ENCODE measurements at regions not wholly inside any gene's neighbourhood (a gene's known extent, or its start where the extent isn't known, plus 50 kb on each side); places are given as distances from the start of the nearest gene placed in this dataset.

GRCh38 chr2:72051971-72052505 lies 95.6 kb downstream of the CYP26B1 start:
- no peaks in the 10 kb centered on the region for H3K4me1 ChIP-seq (replicated peaks)
- H3K9me3 ChIP-seq, result no peaks in the 10 kb centered on the region
- DNase-seq (ENCODE audit: low spot score), result no peak
- H3K36me3 ChIP-seq, result no peaks in the 10 kb centered on the region
- intact Hi-C loops (cut with DNase I), result no loop called here
- WGBS, result 90% methylated on average over 4 of the region's 4 CpGs
- H3K27ac ChIP-seq, result no peak overlapping the region
- H3K4me3 ChIP-seq, result no peak overlapping the region
- TF ChIP-seq POLR2AphosphoS5 (IDR thresholded peaks at IDR 0.05) (no peak), CTCF (IDR thresholded peaks at IDR 0.05) (no peak), POLR2A (IDR thresholded peaks at IDR 0.05) (no peak)
- H3K27me3 ChIP-seq (replicated peaks; ENCODE audit: insufficient read depth), result no peaks in the 10 kb centered on the region

- Histone ChIP-seq H3K4me3 (no peak overlapping the region), H3K27me3 (replicated peaks; ENCODE audit: insufficient read depth) (no peaks in the 10 kb centered on the region), H3K27ac (no peak overlapping the region), H3K9me3 (no peaks in the 10 kb centered on the region), H3K36me3 (no peaks in the 10 kb centered on the region), H3K4me1 (replicated peaks) (no peaks in the 10 kb centered on the region)
- DNase-seq (ENCODE audit: low spot score), result no peak
- 86% methylated on average over 2 of the region's 2 CpGs for WGBS
- TF ChIP-seq CTCF (IDR thresholded peaks at IDR 0.05) (no peak), POLR2AphosphoS5 (IDR thresholded peaks at IDR 0.05) (no peak), POLR2A (IDR thresholded peaks at IDR 0.05) (no peak)
- intact Hi-C loops (cut with DNase I), result no loop called here
Measured at GRCh38 chr2:72051204-72051603, 96.5 kb downstream of the CYP26B1 start.

- H3K4me1 ChIP-seq (replicated peaks), result no peaks in the 10 kb centered on the region
- no peak overlapping the region for H3K4me3 ChIP-seq
- H3K9me3 ChIP-seq, result no peaks in the 10 kb centered on the region
- no peaks in the 10 kb centered on the region for H3K27me3 ChIP-seq (replicated peaks; ENCODE audit: insufficient read depth)
- TF ChIP-seq POLR2A (IDR thresholded peaks at IDR 0.05) (no peak), CTCF (IDR thresholded peaks at IDR 0.05) (no peak), POLR2AphosphoS5 (IDR thresholded peaks at IDR 0.05) (no peak)
- H3K36me3 ChIP-seq, result no peaks in the 10 kb centered on the region
- 71% methylated on average over 2 of the region's 2 CpGs for WGBS
- no peak overlapping the region for H3K27ac ChIP-seq
- intact Hi-C loops (cut with DNase I), result no loop called here
- DNase-seq (ENCODE audit: low spot score), result no peak
Measured at GRCh38 chr2:72050734-72051133, 96.9 kb downstream of the CYP26B1 start.

- intact Hi-C loops (cut with DNase I), result no loop called here
- Histone ChIP-seq H3K4me1 (replicated peaks) (no peaks in the 10 kb centered on the region), H3K27me3 (replicated peaks; ENCODE audit: insufficient read depth) (no peaks in the 10 kb centered on the region), H3K4me3 (no peak overlapping the region), H3K36me3 (no peaks in the 10 kb centered on the region), H3K9me3 (no peaks in the 10 kb centered on the region), H3K27ac (no peak overlapping the region)
- no peak for DNase-seq (ENCODE audit: low spot score)
- TF ChIP-seq POLR2AphosphoS5 (IDR thresholded peaks at IDR 0.05) (no peak), CTCF (IDR thresholded peaks at IDR 0.05) (no peak), POLR2A (IDR thresholded peaks at IDR 0.05) (no peak)
Measured at GRCh38 chr2:72048881-72049477, 98.7 kb downstream of the CYP26B1 start.

- H3K27me3 ChIP-seq (replicated peaks; ENCODE audit: insufficient read depth), result no peaks in the 10 kb centered on the region
- H3K36me3 ChIP-seq, result no peaks in the 10 kb centered on the region
- no peak for DNase-seq (ENCODE audit: low spot score)
- H3K4me3 ChIP-seq, result no peak overlapping the region
- H3K27ac ChIP-seq, result no peak overlapping the region
- no peak for TF ChIP-seq POLR2A (IDR thresholded peaks at IDR 0.05)
- TF ChIP-seq POLR2AphosphoS5 (IDR thresholded peaks at IDR 0.05), result no peak
- no peak for TF ChIP-seq CTCF (IDR thresholded peaks at IDR 0.05)
- no peaks in the 10 kb centered on the region for H3K4me1 ChIP-seq (replicated peaks)
- intact Hi-C loops (cut with DNase I), result no loop called here
- H3K9me3 ChIP-seq, result no peaks in the 10 kb centered on the region
Measured at GRCh38 chr2:72043985-72044384, 103.7 kb downstream of the CYP26B1 start.

Data from prostate gland (tissue), 2 donors.